ENCODE measurements at regions not wholly inside any gene's neighbourhood (a gene's known extent, or its start where the extent isn't known, plus 50 kb on each side); places are given as distances from the start of the nearest gene placed in this dataset.
"Not testable (repeated sequence)": the region's sequence is repeated elsewhere in the genome, so short reads cannot be mapped to it uniquely, and the experiment has no call there.

- DNase-seq = no peak
Measured at GRCh38 chr15:56806148-56806536, 72.8 kb upstream of the ZNF280D start.

- no peak for DNase-seq
Measured at GRCh38 chr15:56805466-56806147, 72.3 kb upstream of the ZNF280D start.

- DNase-seq = no peak
Measured at GRCh38 chr15:56804938-56805337, 71.6 kb upstream of the ZNF280D start.

GRCh38 chr15:56804279-56804678 lies 71.0 kb upstream of the ZNF280D start:
- no peak for DNase-seq

GRCh38 chr15:56802161-56802560 lies 68.9 kb upstream of the ZNF280D start:
- no peak for DNase-seq

GRCh38 chr15:56798639-56799038 lies 65.3 kb upstream of the ZNF280D start:
- no peak for DNase-seq

GRCh38 chr15:56797720-56798275 lies 64.5 kb upstream of the ZNF280D start:
- DNase-seq = no peak

GRCh38 chr15:56795502-56795901 lies 62.2 kb upstream of the ZNF280D start:
- DNase-seq = no peak

GRCh38 chr15:56794553-56795329 lies 61.4 kb upstream of the ZNF280D start:
- DNase-seq = no peak

GRCh38 chr15:56794165-56794552 lies 60.9 kb upstream of the ZNF280D start:
- DNase-seq = no peak

- no peak for DNase-seq
Measured at GRCh38 chr15:56792211-56792610, 58.9 kb upstream of the ZNF280D start.

- DNase-seq = not testable (repeated sequence)
Measured at GRCh38 chr15:56791521-56791920, 58.2 kb upstream of the ZNF280D start.

GRCh38 chr15:56788359-56788758 lies 55.0 kb upstream of the ZNF280D start:
- no peak for DNase-seq

GRCh38 chr15:56786966-56787365 lies 53.7 kb upstream of the ZNF280D start:
- no peak for DNase-seq

GRCh38 chr15:56783857-56784661 lies 50.8 kb upstream of the ZNF280D start:
- DNase-seq = no peak

GRCh38 chr15:56783156-56783856 lies 50.0 kb upstream of the ZNF280D start:
- DNase-seq = no peak
